GM18508 (cell line): ENCODE measurements at regions not wholly inside any gene's neighbourhood (a gene's known extent, or its start where the extent isn't known, plus 50 kb on each side); places are given as distances from the start of the nearest gene placed in this dataset.

Experiments
- ATAC-seq: cut with Tn5 transposase; IDR thresholded peaks from one replicate; pipeline ENCODE4 v1.9.1; 2021; ENCODE audit warnings: moderate number of reproducible peaks; ENCODE audit not compliant: insufficient read depth, unreplicated experiment

GRCh38 chr5:153402550-153402949 lies 87.9 kb upstream of the GRIA1 start:
- ATAC-seq: no peak

- no peak for ATAC-seq
Observed at GRCh38 chr5:153403470-153403869, 87.0 kb upstream of the GRIA1 start.

- ATAC-seq: no peak
Observed at GRCh38 chr5:153404747-153405146, 85.7 kb upstream of the GRIA1 start.

GRCh38 chr5:153421676-153422075 lies 68.8 kb upstream of the GRIA1 start:
- ATAC-seq: no peak

- ATAC-seq: no peak
Observed at GRCh38 chr5:153425914-153426313, 64.6 kb upstream of the GRIA1 start.

GRCh38 chr5:153429761-153430380 lies 60.6 kb upstream of the GRIA1 start:
- no peak for ATAC-seq

GRCh38 chr5:153432583-153432982 lies 57.9 kb upstream of the GRIA1 start:
- ATAC-seq: no peak

GRCh38 chr5:153437251-153437650 lies 53.2 kb upstream of the GRIA1 start:
- no peak for ATAC-seq

GRCh38 chr5:153439130-153439529 lies 51.3 kb upstream of the GRIA1 start:
- ATAC-seq: no peak
